GM19023 (cell line): ENCODE measurements at regions not wholly inside any gene's neighbourhood (a gene's known extent, or its start where the extent isn't known, plus 50 kb on each side); places are given as distances from the start of the nearest gene placed in this dataset.

Source experiments
- ATAC-seq: cut with Tn5 transposase; IDR thresholded peaks from one replicate; pipeline ENCODE4 v1.9.1; 2021; ENCODE audit warnings: mild to moderate bottlenecking, moderate library complexity; ENCODE audit not compliant: unreplicated experiment

- ATAC-seq, result no peak
Observed at GRCh38 chr1:191634801-191635508, 523.3 kb upstream of the RGS18 start.

GRCh38 chr1:191636345-191636744 lies 521.9 kb upstream of the RGS18 start:
- ATAC-seq, result no peak

GRCh38 chr1:191641420-191642260 lies 516.6 kb upstream of the RGS18 start:
- ATAC-seq, result no peak

GRCh38 chr1:191643060-191643459 lies 515.2 kb upstream of the RGS18 start:
- ATAC-seq, result no peak

- ATAC-seq, result no peak
Observed at GRCh38 chr1:191648939-191649338, 509.3 kb upstream of the RGS18 start.

- ATAC-seq, result no peak
Observed at GRCh38 chr1:191662051-191662450, 496.2 kb upstream of the RGS18 start.

GRCh38 chr1:191662746-191663145 lies 495.5 kb upstream of the RGS18 start:
- ATAC-seq, result no peak

- no peak for ATAC-seq
Observed at GRCh38 chr1:191668525-191668924, 489.7 kb upstream of the RGS18 start.

GRCh38 chr1:191669629-191670028 lies 488.6 kb upstream of the RGS18 start:
- no peak for ATAC-seq

- ATAC-seq, result no peak
Observed at GRCh38 chr1:191671236-191671635, 487.0 kb upstream of the RGS18 start.

- ATAC-seq, result no peak
Observed at GRCh38 chr1:191674626-191675179, 483.6 kb upstream of the RGS18 start.

- ATAC-seq, result no peak
Observed at GRCh38 chr1:191675856-191676783, 482.1 kb upstream of the RGS18 start.

GRCh38 chr1:191685669-191686068 lies 472.6 kb upstream of the RGS18 start:
- ATAC-seq, result no peak

- no peak for ATAC-seq
Observed at GRCh38 chr1:191687721-191688120, 470.5 kb upstream of the RGS18 start.

GRCh38 chr1:191690931-191691330 lies 467.3 kb upstream of the RGS18 start:
- no peak for ATAC-seq

GRCh38 chr1:191693797-191694196 lies 464.5 kb upstream of the RGS18 start:
- no peak for ATAC-seq

- ATAC-seq, result peak; percentile 87
Observed at GRCh38 chr1:191695865-191696264, 462.4 kb upstream of the RGS18 start.

- no peak for ATAC-seq
Observed at GRCh38 chr1:191696354-191696753, 461.9 kb upstream of the RGS18 start.

- ATAC-seq, result no peak
Observed at GRCh38 chr1:191697556-191697955, 460.7 kb upstream of the RGS18 start.

- ATAC-seq, result no peak
Observed at GRCh38 chr1:191698246-191698645, 460.0 kb upstream of the RGS18 start.

- no peak for ATAC-seq
Observed at GRCh38 chr1:191699343-191699742, 458.9 kb upstream of the RGS18 start.
